HCT116 (cell line): ENCODE measurements at regions not wholly inside any gene's neighbourhood (a gene's known extent, or its start where the extent isn't known, plus 50 kb on each side); places are given as distances from the start of the nearest gene placed in this dataset.

Experiments used
- ATAC-seq: fragments of 200-7000 bp; cut with Tn5 transposase; 2 replicates; pipeline ENCODE4 v1.9.1; 2020; ENCODE audit warnings: mild to moderate bottlenecking, moderate library complexity
- BruUV-seq: library from RNA; stranded (reverse); fragments of 400-500 nt; replicated peaks from 2 replicates; lab custom pipeline; 2021; lab: Mats Ljungman, UMichigan
- CTCF ChIA-PET: fragments of 300-600 bp; sonication (Branson Sonifier 250); formaldehyde crosslinking; loops from one replicate; lab custom pipeline; 2021; ENCODE audit warnings: antibody characterized with exemption; lab: Charles Lee
- POLR2A ChIA-PET: fragments of 300-600, 350-600 bp; sonication (Branson Sonifier 250); formaldehyde crosslinking; loops from one replicate; lab custom pipeline; 2021; ENCODE audit warnings: antibody characterized with exemption; lab: Charles Lee
- RAD21 ChIA-PET, 2 experiments: fragments of 300-600 bp; sonication (Branson Sonifier 250); formaldehyde crosslinking; loops; one replicate each; lab custom pipeline; 2023; ENCODE audit warnings: low total read pairs in 2 of 2; ENCODE audit not compliant: uncharacterized antibody in 2 of 2, unreplicated experiment in 2 of 2, low non-redundant PET in 1 of 2; lab: Charles Lee
- DNase-seq: peaks from one replicate; pipeline ENCODE4 v3.0.0-alpha.2; 2010; ENCODE audit warnings: low read depth, low spot score
- H2AFZ ChIP-seq: fragments of 200-600 bp; shearing (Covaris generic), sonication (generic); 2 replicates; pipeline ENCODE4 v1.6.1; 2017; ENCODE audit warnings: low read depth, mixed run types, mixed read lengths, antibody characterized with exemption, low read length; ENCODE audit not compliant: poor library complexity, severe bottlenecking
- H3K27ac ChIP-seq: 2 replicates; pipeline ENCODE4 v1.5.1; 2012; ENCODE audit warnings: low read depth, low read length
- H3K27me3 ChIP-seq: fragments of 200-600 bp; sonication (generic); 2 replicates; pipeline ENCODE4 v1.6.1; 2016; ENCODE audit warnings: mixed run types, low read length, mixed read lengths; ENCODE audit not compliant: insufficient read depth
- H3K36me3 ChIP-seq, 2 experiments: fragments of 200-500 bp in 1 of 2; fragments of 200-600 bp in 1 of 2; sonication (Bioruptor generic) in 1 of 2; sonication (generic) in 1 of 2; 2 replicates each; pipeline versions ENCODE4 v1.5.1 to v1.6.1; 2014 to 2016; ENCODE audit warnings: low read length in 2 of 2, inconsistent platforms in 1 of 2, mixed read lengths in 1 of 2, mixed run types in 1 of 2; ENCODE audit not compliant: insufficient read depth in 2 of 2, control insufficient read depth in 1 of 2
- H3K4me1 ChIP-seq, 2 experiments: fragments of 200-600 bp in 1 of 2; sonication (generic) in 1 of 2; 2 replicates each; pipeline versions ENCODE4 v1.5.1 to v1.6.1; 2012 to 2017; ENCODE audit warnings: low read length in 2 of 2, inconsistent platforms in 1 of 2, mild to moderate bottlenecking in 1 of 2, mixed read lengths in 1 of 2, mixed run types in 1 of 2, moderate library complexity in 1 of 2; ENCODE audit not compliant: insufficient read depth in 2 of 2, control insufficient read depth in 1 of 2
- H3K4me2 ChIP-seq: fragments of 200-600 bp; sonication (generic); 2 replicates; pipeline ENCODE4 v1.6.1; 2017; ENCODE audit warnings: mixed run types, low read length, mixed read lengths
- H3K4me3 ChIP-seq, 2 experiments: fragments of 200-600 bp in 1 of 2; sonication (generic) in 1 of 2; replicated peaks in 1 of 2; 2 replicates each; pipeline ENCODE4 v1.5.1; 2011 to 2016; ENCODE audit warnings: low read length in 2 of 2, control low read depth in 1 of 2, low read depth in 1 of 2, mild to moderate bottlenecking in 1 of 2, mixed read lengths in 1 of 2, mixed run types in 1 of 2
- H3K79me2 ChIP-seq: fragments of 200-600 bp; sonication (generic); 2 replicates; pipeline ENCODE4 v1.6.1; 2017; ENCODE audit warnings: mild to moderate bottlenecking, mixed run types, low read length, moderate library complexity, mixed read lengths; ENCODE audit not compliant: insufficient read depth
- H3K9ac ChIP-seq: fragments of 200-600 bp; sonication (generic); 2 replicates; pipeline ENCODE4 v1.6.1; 2016; ENCODE audit warnings: low read length, mixed read lengths
- H3K9me2 ChIP-seq: fragments of 200-600 bp; sonication (generic), shearing (Covaris generic); 2 replicates; pipeline ENCODE4 v1.6.1; 2017; ENCODE audit warnings: mixed run types, mild to moderate bottlenecking, moderate library complexity; ENCODE audit not compliant: insufficient read depth
- H3K9me3 ChIP-seq, 2 experiments: fragments of 200-500 bp in 1 of 2; fragments of 200-600 bp in 1 of 2; sonication (Bioruptor generic) in 1 of 2; sonication (generic) in 1 of 2; 2 replicates each; pipeline ENCODE4 v1.6.1; 2014 to 2017; ENCODE audit warnings: low read length in 2 of 2, mixed read lengths in 2 of 2, inconsistent platforms in 1 of 2, low read depth in 1 of 2, mild to moderate bottlenecking in 1 of 2, mixed run types in 1 of 2, moderate library complexity in 1 of 2; ENCODE audit not compliant: control insufficient read depth in 1 of 2, insufficient read depth in 1 of 2
- H4K20me1 ChIP-seq: fragments of 200-600 bp; sonication (generic), shearing (Covaris generic); 2 replicates; pipeline ENCODE4 v1.6.1; 2017; ENCODE audit warnings: mixed run types, mild to moderate bottlenecking, moderate library complexity; ENCODE audit not compliant: insufficient read depth
- ATF3 ChIP-seq: IDR thresholded peaks from 2 replicates; pipeline ENCODE4 v1.6.1; 2012
- ELF1 ChIP-seq: IDR thresholded peaks from 2 replicates; pipeline ENCODE4 v1.6.1; 2012; ENCODE audit warnings: low read depth, borderline replicate concordance
- POLR2A ChIP-seq: IDR thresholded peaks from 2 replicates; pipeline ENCODE4 v1.7.0; 2011; ENCODE audit warnings: borderline replicate concordance; ENCODE audit not compliant: insufficient read depth, insufficient read length; ENCODE audit errors: extremely low read depth
- POLR2AphosphoS5 ChIP-seq: IDR thresholded peaks from 2 replicates; pipeline ENCODE4 v1.6.1; 2011; ENCODE audit warnings: mild to moderate bottlenecking, low read depth, low read length, moderate library complexity
- SRF ChIP-seq: IDR thresholded peaks from 2 replicates; pipeline ENCODE4 v1.6.1; 2012; ENCODE audit warnings: low read depth
- TCF7L2 ChIP-seq: IDR thresholded peaks from 2 replicates; pipeline ENCODE4 v1.7.0; 2011; ENCODE audit warnings: borderline replicate concordance, inconsistent platforms; ENCODE audit not compliant: insufficient read depth, insufficient read length; ENCODE audit errors: extremely low read depth
- YY1 ChIP-seq: IDR thresholded peaks from 2 replicates; pipeline ENCODE4 v1.6.1; 2011; ENCODE audit warnings: low read length, low read depth, moderate library complexity, mild to moderate bottlenecking; ENCODE audit not compliant: insufficient replicate concordance; ENCODE audit errors: extremely low read depth
- ZNF274 ChIP-seq: fragments of 200-500 bp; sonication (Bioruptor generic); IDR thresholded peaks from 2 replicates; pipeline ENCODE4 v1.6.1; 2014; ENCODE audit warnings: mild to moderate bottlenecking, low read depth, low read length, inconsistent platforms
- intact Hi-C: fragments of 100-400 bp; cut with micrococcal nuclease; formaldehyde crosslinking; loops from 2 replicates; pipeline ENCODE4 v1.10.0; 2022

- ChIA-PET POLR2A (no interaction called here), CTCF (no interaction called here), RAD21 (no interaction called here)
- no peak for ATAC-seq
- Histone ChIP-seq H4K20me1 (no peaks in the 10 kb centered on the region), H3K36me3 (no peaks in the 10 kb centered on the region), H3K9ac (no peak overlapping the region), H2AFZ (no peak overlapping the region), H3K4me1 (no peaks in the 10 kb centered on the region), H3K79me2 (no peaks in the 10 kb centered on the region), H3K4me2 (no peak overlapping the region), H3K9me3 (no peaks in the 10 kb centered on the region), H3K27me3 (peaks cover 18% of the 10 kb centered on the region), H3K4me3 (no peak overlapping the region), H3K27ac (no peak overlapping the region), H3K9me2 (no peaks in the 10 kb centered on the region)
- no peak for DNase-seq
- intact Hi-C loops: no loop called here
- no TSS peak for BruUV-seq
- TF ChIP-seq ATF3: no peak
- no peak for TF ChIP-seq ELF1
- no peak for TF ChIP-seq ZNF274
- no peak for TF ChIP-seq SRF
- no peak for TF ChIP-seq YY1
These were observed 333.5 kb downstream of the BUD13 start for GRCh38 chr11:116439361-116439677.

DNA sequence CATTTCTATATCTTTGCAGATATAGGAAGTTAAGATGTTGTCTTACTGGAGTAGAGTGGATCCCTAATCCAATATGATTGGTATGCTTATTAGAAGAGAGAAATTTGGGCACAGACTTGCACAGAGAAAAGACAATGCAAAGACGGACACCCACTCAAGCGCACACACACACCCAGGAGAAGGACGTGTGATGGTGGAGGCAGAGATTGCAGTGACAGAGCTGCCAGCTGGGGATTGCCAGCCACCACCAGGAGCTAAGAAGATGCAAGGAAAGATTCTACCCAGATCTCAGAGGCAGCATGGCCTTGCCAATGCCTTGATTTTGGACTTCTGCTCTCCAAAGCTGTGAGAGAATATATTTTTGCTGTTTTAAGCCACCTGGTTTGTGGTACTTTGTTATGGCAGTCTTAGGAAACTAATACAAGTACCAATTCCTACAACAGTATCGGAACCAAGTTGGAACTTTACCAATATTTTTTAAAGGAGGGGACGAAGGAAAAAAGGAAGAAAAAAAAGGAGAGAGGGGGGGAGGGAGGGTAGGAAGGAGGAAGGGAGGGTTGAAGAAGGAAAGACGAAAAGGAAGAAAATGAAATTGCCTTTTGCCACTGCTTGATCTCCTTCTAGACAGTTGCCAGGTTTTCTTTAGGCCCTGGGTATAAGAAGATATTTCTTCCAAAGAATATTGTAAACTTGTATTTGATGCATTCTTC lies 334.0 kb downstream of the BUD13 start:
- ATAC-seq (no peak), DNase-seq (no peak)
- intact Hi-C loops: no loop called here
- no peak overlapping the region for H3K4me2 ChIP-seq
- H3K4me3 ChIP-seq: no peak overlapping the region
- no peaks in the 10 kb centered on the region for H3K36me3 ChIP-seq
- no peaks in the 10 kb centered on the region for H4K20me1 ChIP-seq
- no peaks in the 10 kb centered on the region for H3K79me2 ChIP-seq
- CTCF ChIA-PET: no interaction called here
- peaks cover 18% of the 10 kb centered on the region for H3K27me3 ChIP-seq
- no TSS peak for BruUV-seq
- H3K9ac ChIP-seq: no peak overlapping the region
- no peak overlapping the region for H2AFZ ChIP-seq
- RAD21 ChIA-PET: no interaction called here
- POLR2A ChIA-PET: no interaction called here
- TF ChIP-seq SRF (no peak), POLR2A (no peak), TCF7L2 (no peak), POLR2AphosphoS5 (no peak)
- no peaks in the 10 kb centered on the region for H3K4me1 ChIP-seq
- H3K9me3 ChIP-seq: no peaks in the 10 kb centered on the region
- H3K9me2 ChIP-seq: no peaks in the 10 kb centered on the region
- H3K27ac ChIP-seq: no peak overlapping the region
